Activated CD4-positive, alpha-beta memory T cell treated with anti-CD3 and anti-CD28 coated beads for 36 hours (primary cell): ENCODE measurements at regions not wholly inside any gene's neighbourhood (a gene's known extent, or its start where the extent isn't known, plus 50 kb on each side); places are given as distances from the start of the nearest gene placed in this dataset.

Source experiments
- CTCF ChIA-PET: fragments of 350-600 bp; sonication (Branson Sonifier 250); formaldehyde crosslinking; loops from one replicate; lab custom pipeline; 2021; ENCODE audit warnings: antibody characterized with exemption, inconsistent platforms; lab: Charles Lee
- POLR2A ChIA-PET: fragments of 350-600 bp; sonication (Branson Sonifier 250); formaldehyde crosslinking; loops from one replicate; lab custom pipeline; 2021; ENCODE audit warnings: antibody characterized with exemption; lab: Charles Lee
- DNase-seq: peaks from one replicate; pipeline ENCODE4 v3.0.0-alpha.2; 2020
- H3K27ac Mint-ChIP-seq: one replicate; pipeline ENCODE4 v1.8.0; 2021; ENCODE audit warnings: mixed read lengths
- H3K27me3 Mint-ChIP-seq: one replicate; pipeline ENCODE4 v1.8.0; 2021; ENCODE audit warnings: mixed read lengths
- H3K36me3 Mint-ChIP-seq: one replicate; pipeline ENCODE4 v1.8.0; 2021; ENCODE audit warnings: mixed read lengths
- H3K4me1 Mint-ChIP-seq: one replicate; pipeline ENCODE4 v1.8.0; 2021; ENCODE audit warnings: low read depth, mixed read lengths
- H3K4me3 Mint-ChIP-seq: one replicate; pipeline ENCODE4 v1.8.0; 2021; ENCODE audit warnings: mild to moderate bottlenecking, mixed read lengths
- H3K9me3 Mint-ChIP-seq: one replicate; pipeline ENCODE4 v1.8.0; 2021; ENCODE audit warnings: mixed read lengths
- intact Hi-C: fragments of 100-400 bp; cut with micrococcal nuclease; formaldehyde crosslinking; loops from one replicate; pipeline ENCODE4 v1.15.1; 2023

DNA sequence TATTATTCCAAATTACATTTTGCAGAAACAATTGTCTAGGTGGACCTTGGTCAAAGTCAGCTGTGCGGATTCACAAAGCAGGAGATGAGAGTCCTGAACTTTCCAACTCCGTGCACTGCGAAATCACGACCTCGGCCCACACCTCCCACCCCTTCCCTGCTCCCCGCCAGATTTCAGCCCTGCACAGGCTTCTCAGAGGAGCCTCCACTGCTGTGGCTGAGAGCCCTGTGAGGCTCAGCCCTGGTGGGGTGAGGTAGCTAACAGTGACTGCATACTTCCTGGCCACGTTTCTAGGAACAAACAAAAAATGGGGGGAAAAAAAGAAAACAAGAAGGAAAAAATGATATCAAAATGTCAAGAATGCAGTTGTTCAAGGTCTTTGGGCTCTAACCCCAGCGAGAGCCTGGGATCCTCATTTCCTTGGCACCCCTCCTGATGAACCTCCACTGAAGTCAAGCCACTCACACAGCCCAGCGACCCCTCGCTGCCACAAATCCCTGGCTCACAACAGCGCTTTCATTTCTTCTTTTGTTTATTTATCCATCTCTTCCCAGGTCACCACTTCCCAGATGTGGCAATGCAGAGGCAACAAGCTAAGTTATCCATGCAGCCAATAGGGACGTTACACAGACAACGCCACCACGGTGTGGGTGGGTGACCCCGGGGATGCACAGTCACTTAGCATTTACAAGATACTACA is 729.7 kb upstream of the ID2 start:
- no peak for DNase-seq
- POLR2A ChIA-PET = no interaction called here
- H3K27ac Mint-ChIP-seq = no peak overlapping the region
- no peaks in the 10 kb centered on the region for H3K27me3 Mint-ChIP-seq
- H3K36me3 Mint-ChIP-seq = no peaks in the 10 kb centered on the region
- intact Hi-C loops = no loop called here
- H3K4me3 Mint-ChIP-seq = no peak overlapping the region
- H3K4me1 Mint-ChIP-seq = no peaks in the 10 kb centered on the region
- CTCF ChIA-PET = no interaction called here
- no peaks in the 10 kb centered on the region for H3K9me3 Mint-ChIP-seq

GRCh38 chr2:7953195-7953594 is 728.7 kb upstream of the ID2 start:
- H3K4me3 Mint-ChIP-seq = no peak overlapping the region
- no peaks in the 10 kb centered on the region for H3K4me1 Mint-ChIP-seq
- no peaks in the 10 kb centered on the region for H3K36me3 Mint-ChIP-seq
- no peak overlapping the region for H3K27ac Mint-ChIP-seq
- no peaks in the 10 kb centered on the region for H3K9me3 Mint-ChIP-seq
- ChIA-PET POLR2A (no interaction called here), CTCF (no interaction called here)
- no peak for DNase-seq
- intact Hi-C loops = no loop called here
- no peaks in the 10 kb centered on the region for H3K27me3 Mint-ChIP-seq

- ChIA-PET POLR2A (no interaction called here), CTCF (no interaction called here)
- intact Hi-C loops = no loop called here
- H3K27ac Mint-ChIP-seq = no peak overlapping the region
- H3K4me3 Mint-ChIP-seq = no peak overlapping the region
- H3K9me3 Mint-ChIP-seq = no peaks in the 10 kb centered on the region
- no peaks in the 10 kb centered on the region for H3K4me1 Mint-ChIP-seq
- no peaks in the 10 kb centered on the region for H3K36me3 Mint-ChIP-seq
- no peak for DNase-seq
- H3K27me3 Mint-ChIP-seq = no peaks in the 10 kb centered on the region
Observed at GRCh38 chr2:7954234-7954633, 727.6 kb upstream of the ID2 start.

GRCh38 chr2:7956126-7956689 is 725.6 kb upstream of the ID2 start:
- no peaks in the 10 kb centered on the region for H3K4me1 Mint-ChIP-seq
- DNase-seq = no peak
- no peak overlapping the region for H3K27ac Mint-ChIP-seq
- no peaks in the 10 kb centered on the region for H3K36me3 Mint-ChIP-seq
- no peak overlapping the region for H3K4me3 Mint-ChIP-seq
- no peaks in the 10 kb centered on the region for H3K27me3 Mint-ChIP-seq
- CTCF ChIA-PET = no interaction called here
- POLR2A ChIA-PET = no interaction called here
- intact Hi-C loops = no loop called here
- H3K9me3 Mint-ChIP-seq = no peaks in the 10 kb centered on the region

- Mint-ChIP-seq H3K36me3 (no peaks in the 10 kb centered on the region), H3K9me3 (no peaks in the 10 kb centered on the region), H3K27ac (no peak overlapping the region), H3K4me1 (peaks cover 4% of the 10 kb centered on the region), H3K4me3 (no peak overlapping the region), H3K27me3 (no peaks in the 10 kb centered on the region)
- no peak for DNase-seq
- CTCF ChIA-PET = no interaction called here
- POLR2A ChIA-PET = no interaction called here
- intact Hi-C loops = no loop called here
Observed at GRCh38 chr2:7961550-7961949, 720.3 kb upstream of the ID2 start.

GRCh38 chr2:7962161-7962560 is 719.7 kb upstream of the ID2 start:
- H3K27me3 Mint-ChIP-seq = no peaks in the 10 kb centered on the region
- H3K36me3 Mint-ChIP-seq = no peaks in the 10 kb centered on the region
- peaks cover 4% of the 10 kb centered on the region for H3K4me1 Mint-ChIP-seq
- H3K27ac Mint-ChIP-seq = no peak overlapping the region
- DNase-seq = no peak
- no peak overlapping the region for H3K4me3 Mint-ChIP-seq
- intact Hi-C loops = no loop called here
- H3K9me3 Mint-ChIP-seq = no peaks in the 10 kb centered on the region
- POLR2A ChIA-PET = no interaction called here
- CTCF ChIA-PET = no interaction called here

GRCh38 chr2:7963787-7964186 is 718.1 kb upstream of the ID2 start:
- Mint-ChIP-seq H3K4me1 (peaks cover 4% of the 10 kb centered on the region), H3K36me3 (no peaks in the 10 kb centered on the region), H3K9me3 (no peaks in the 10 kb centered on the region), H3K4me3 (no peak overlapping the region), H3K27me3 (no peaks in the 10 kb centered on the region), H3K27ac (no peak overlapping the region)
- DNase-seq = no peak
- intact Hi-C loops = no loop called here
- ChIA-PET POLR2A (no interaction called here), CTCF (no interaction called here)

DNA sequence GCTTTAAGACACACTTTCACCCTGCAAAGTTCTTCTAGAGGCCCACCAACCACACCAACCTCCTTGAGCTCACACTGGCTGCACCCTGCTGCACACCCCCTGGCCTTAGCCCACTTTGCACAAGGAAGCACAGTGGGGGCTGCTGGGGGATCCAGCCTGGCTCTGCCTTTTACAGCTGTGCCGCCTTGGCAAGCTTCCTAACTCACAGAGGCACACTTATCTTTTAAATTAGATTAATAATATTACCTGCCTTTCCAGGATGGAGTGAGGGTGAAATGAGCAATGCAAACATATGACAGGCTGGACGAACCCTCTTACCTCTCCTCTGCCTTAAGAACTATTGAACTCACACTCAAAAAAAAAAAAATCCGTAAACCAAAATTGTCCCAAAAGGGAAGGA is 715.8 kb upstream of the ID2 start:
- H3K4me1 Mint-ChIP-seq = peaks cover 4% of the 10 kb centered on the region
- ChIA-PET CTCF (no interaction called here), POLR2A (no interaction called here)
- no peaks in the 10 kb centered on the region for H3K9me3 Mint-ChIP-seq
- DNase-seq = no peak
- no peaks in the 10 kb centered on the region for H3K27me3 Mint-ChIP-seq
- H3K36me3 Mint-ChIP-seq = no peaks in the 10 kb centered on the region
- no peak overlapping the region for H3K4me3 Mint-ChIP-seq
- H3K27ac Mint-ChIP-seq = no peak overlapping the region
- intact Hi-C loops = no loop called here

DNA sequence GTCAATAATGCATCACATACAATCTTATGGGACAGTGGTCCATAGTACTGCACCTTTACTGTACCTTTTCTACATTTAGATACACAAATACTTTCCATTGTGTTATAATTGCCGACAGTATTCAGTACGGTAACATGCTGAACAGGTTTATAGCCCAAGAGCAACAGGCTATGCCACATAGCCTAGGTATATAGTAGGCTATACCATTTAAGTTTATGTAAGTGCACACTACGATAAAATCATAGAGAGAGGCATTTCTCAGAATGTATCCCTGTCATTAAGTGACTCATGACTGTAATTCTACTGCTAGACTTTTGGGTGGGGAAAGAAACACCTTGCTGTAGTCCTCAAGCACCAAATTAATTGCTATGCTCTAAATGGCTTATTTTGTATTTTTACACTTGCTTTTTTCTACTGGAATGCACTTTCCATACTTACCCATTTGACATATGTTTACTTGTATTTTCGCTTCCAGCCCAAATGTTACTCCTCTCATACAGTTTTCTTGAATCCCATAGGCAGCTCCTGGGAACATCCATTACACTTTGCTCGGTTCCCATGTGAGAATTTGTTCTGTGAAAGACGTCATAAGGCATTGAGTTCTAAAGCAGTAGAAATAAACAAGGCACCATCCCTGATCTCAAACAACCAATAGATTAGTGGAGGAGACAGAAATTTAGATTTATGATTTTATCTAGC is 714.0 kb upstream of the ID2 start:
- Mint-ChIP-seq H3K4me1 (no peaks in the 10 kb centered on the region), H3K27me3 (no peaks in the 10 kb centered on the region), H3K9me3 (no peaks in the 10 kb centered on the region), H3K36me3 (no peaks in the 10 kb centered on the region), H3K27ac (no peak overlapping the region), H3K4me3 (no peak overlapping the region)
- DNase-seq = no peak
- POLR2A ChIA-PET = no interaction called here
- CTCF ChIA-PET = no interaction called here
- intact Hi-C loops = no loop called here

DNA sequence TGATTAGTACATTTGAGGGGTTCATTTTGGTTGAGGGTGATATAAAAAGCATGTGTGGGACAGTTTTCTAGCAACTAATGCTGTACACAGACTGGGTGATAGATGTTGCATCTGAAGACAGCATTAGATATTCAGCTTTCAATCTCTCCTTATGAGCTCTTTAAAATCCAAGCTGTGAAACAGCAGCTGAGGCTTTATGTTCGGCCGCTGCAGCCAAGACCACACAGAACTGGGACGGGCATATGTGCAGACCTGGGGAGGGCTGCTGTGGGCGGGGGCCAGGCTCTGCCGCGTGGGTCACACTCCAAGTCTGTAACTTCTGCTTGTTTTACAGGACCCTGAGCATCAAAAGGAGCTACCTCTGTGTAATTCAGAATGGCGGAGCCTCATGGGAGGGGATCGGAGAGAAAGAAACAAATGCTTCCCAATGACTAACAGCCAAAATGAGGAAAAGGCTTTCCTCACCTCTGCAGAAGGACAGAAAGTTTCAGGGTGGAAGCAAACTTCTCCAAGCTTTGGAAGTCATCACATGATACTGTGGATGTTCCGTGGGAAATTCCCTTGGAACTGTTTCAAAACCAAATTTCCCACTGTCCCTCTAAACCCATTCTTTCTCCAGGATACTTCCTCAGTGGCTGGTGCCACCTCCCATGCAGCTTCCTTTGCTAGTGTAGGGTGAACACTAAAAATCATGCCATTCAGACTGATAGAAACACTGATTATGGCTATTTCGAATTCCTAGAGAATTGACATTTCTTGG is 711.9 kb upstream of the ID2 start:
- no peak overlapping the region for H3K4me3 Mint-ChIP-seq
- ChIA-PET POLR2A (no interaction called here), CTCF (no interaction called here)
- H3K4me1 Mint-ChIP-seq = no peaks in the 10 kb centered on the region
- intact Hi-C loops = no loop called here
- H3K27me3 Mint-ChIP-seq = peaks cover 4% of the 10 kb centered on the region
- no peak for DNase-seq
- H3K36me3 Mint-ChIP-seq = no peaks in the 10 kb centered on the region
- no peak overlapping the region for H3K27ac Mint-ChIP-seq
- H3K9me3 Mint-ChIP-seq = no peaks in the 10 kb centered on the region

DNA sequence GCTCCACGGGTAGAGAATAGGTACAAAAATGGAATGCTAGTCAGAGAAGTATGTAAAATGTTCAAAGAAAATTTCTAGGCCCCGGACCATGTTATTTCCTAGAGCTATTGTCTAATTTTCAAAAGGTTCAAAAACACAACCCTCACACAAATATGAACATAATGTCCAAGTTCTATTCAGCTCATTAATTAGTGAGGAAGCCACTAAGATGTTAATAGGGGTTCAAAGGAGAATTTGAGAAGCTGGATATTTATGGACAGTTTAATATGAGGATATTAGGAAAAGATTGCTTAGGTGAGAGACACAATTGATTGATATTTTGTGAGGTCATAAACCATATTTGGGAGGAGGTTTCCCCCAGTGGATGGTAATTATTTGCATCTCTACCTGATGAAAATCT is 710.6 kb upstream of the ID2 start:
- Mint-ChIP-seq H3K4me3 (no peak overlapping the region), H3K36me3 (no peaks in the 10 kb centered on the region), H3K9me3 (no peaks in the 10 kb centered on the region), H3K4me1 (no peaks in the 10 kb centered on the region), H3K27ac (no peak overlapping the region), H3K27me3 (peaks cover 4% of the 10 kb centered on the region)
- no peak for DNase-seq
- ChIA-PET CTCF (no interaction called here), POLR2A (no interaction called here)
- intact Hi-C loops = no loop called here

DNA sequence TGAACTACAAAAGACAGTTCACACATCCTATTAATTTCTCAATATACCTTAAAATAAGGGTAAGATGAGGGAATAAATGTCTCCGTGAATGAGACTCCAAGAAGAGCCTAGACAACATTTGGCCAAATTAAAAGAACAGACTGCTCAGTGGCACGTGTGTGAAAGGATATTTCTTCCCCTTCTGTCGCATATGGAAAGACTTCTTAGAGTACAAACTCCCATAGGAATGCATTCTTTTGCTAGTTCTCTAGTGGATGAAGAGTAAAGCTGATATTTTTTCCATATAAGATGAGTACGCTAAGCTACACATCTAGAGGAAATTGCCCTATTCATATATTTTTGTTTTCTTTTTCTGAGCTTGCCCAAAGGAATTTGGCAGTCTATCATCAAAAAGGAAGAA is 710.0 kb upstream of the ID2 start:
- H3K4me1 Mint-ChIP-seq = no peaks in the 10 kb centered on the region
- no peak overlapping the region for H3K4me3 Mint-ChIP-seq
- DNase-seq = no peak
- POLR2A ChIA-PET = no interaction called here
- H3K27me3 Mint-ChIP-seq = peaks cover 4% of the 10 kb centered on the region
- no peaks in the 10 kb centered on the region for H3K9me3 Mint-ChIP-seq
- no peak overlapping the region for H3K27ac Mint-ChIP-seq
- H3K36me3 Mint-ChIP-seq = no peaks in the 10 kb centered on the region
- intact Hi-C loops = no loop called here
- CTCF ChIA-PET = no interaction called here
